ENCODE measurements at regions not wholly inside any gene's neighbourhood (a gene's known extent, or its start where the extent isn't known, plus 50 kb on each side); places are given as distances from the start of the nearest gene placed in this dataset.

GRCh38 chr12:25034676-25035075 lies 85.8 kb upstream of the BCAT1 start:
- DNase-seq (ENCODE audit: low read depth), result no peak
- H3K4me3 ChIP-seq (ENCODE audit: low read depth, low read length), result no peak overlapping the region
- TF ChIP-seq CTCF (IDR thresholded peaks at IDR 0.05; ENCODE audit: low read depth, low read length, missing control alignments), result no peak

- DNase-seq (ENCODE audit: low read depth), result no peak
- no peak overlapping the region for H3K4me3 ChIP-seq (ENCODE audit: low read depth, low read length)
- TF ChIP-seq CTCF (IDR thresholded peaks at IDR 0.05; ENCODE audit: low read depth, low read length, missing control alignments), result no peak
Measured at GRCh38 chr12:25025951-25026490, 77.1 kb upstream of the BCAT1 start.

GRCh38 chr12:25025260-25025659 lies 76.4 kb upstream of the BCAT1 start:
- no peak for DNase-seq (ENCODE audit: low read depth)

GRCh38 chr12:25023808-25024207 lies 74.9 kb upstream of the BCAT1 start:
- no peak for TF ChIP-seq CTCF (IDR thresholded peaks at IDR 0.05; ENCODE audit: low read depth, low read length, missing control alignments)
- H3K4me3 ChIP-seq (ENCODE audit: low read depth, low read length), result no peak overlapping the region
- no peak for DNase-seq (ENCODE audit: low read depth)

More at GRCh38 chr12:25025260-25025659, 76.4 kb upstream of the BCAT1 start:
- no peak overlapping the region for H3K4me3 ChIP-seq (ENCODE audit: low read depth, low read length)
- TF ChIP-seq CTCF (IDR thresholded peaks at IDR 0.05; ENCODE audit: low read depth, low read length, missing control alignments), result no peak

GRCh38 chr12:25020621-25021243 lies 71.8 kb upstream of the BCAT1 start:
- peak; percentile 72 for DNase-seq (ENCODE audit: low read depth)
- no peak for TF ChIP-seq CTCF (IDR thresholded peaks at IDR 0.05; ENCODE audit: low read depth, low read length, missing control alignments)

GRCh38 chr12:25018146-25018545 lies 69.2 kb upstream of the BCAT1 start:
- no peak for DNase-seq (ENCODE audit: low read depth)
- H3K4me3 ChIP-seq (ENCODE audit: low read depth, low read length), result no peak overlapping the region
- TF ChIP-seq CTCF (IDR thresholded peaks at IDR 0.05; ENCODE audit: low read depth, low read length, missing control alignments), result no peak

More at GRCh38 chr12:25020621-25021243, 71.8 kb upstream of the BCAT1 start:
- no peak overlapping the region; the same call in 1 of the 2 replicates for H3K4me3 ChIP-seq (ENCODE audit: low read depth, low read length)

- TF ChIP-seq CTCF (IDR thresholded peaks at IDR 0.05; ENCODE audit: low read depth, low read length, missing control alignments), result no peak
- DNase-seq (ENCODE audit: low read depth), result no peak
- no peak overlapping the region for H3K4me3 ChIP-seq (ENCODE audit: low read depth, low read length)
Measured at GRCh38 chr12:25017336-25017735, 68.4 kb upstream of the BCAT1 start.

All from GM12864 (cell line).